Naive B cell (primary cell): ENCODE measurements at regions not wholly inside any gene's neighbourhood (a gene's known extent, or its start where the extent isn't known, plus 50 kb on each side); places are given as distances from the start of the nearest gene placed in this dataset.

ENCODE experiments used
- ATAC-seq, 2 donors: fragments of 150-1000 bp; cut with Tn5 transposase; 2 replicates each; pipeline ENCODE4 v1.10.0; 2021; ENCODE audit warnings: low read depth in 2 of 2, mild to moderate bottlenecking in 2 of 2, moderate library complexity in 2 of 2
- DNase-seq: peaks from one replicate; pipeline ENCODE4 v3.0.0; 2022
- H3K27ac Mint-ChIP-seq, 6 donors: one replicate each; pipeline ENCODE4 v1.8.0; 2020 to 2022; ENCODE audit warnings: mild to moderate bottlenecking in 6 of 6, mixed read lengths in 6 of 6, moderate library complexity in 5 of 6, inconsistent platforms in 2 of 6
- H3K27me3 Mint-ChIP-seq, 3 donors: one replicate each; pipeline ENCODE4 v1.8.0; 2021 to 2022; ENCODE audit warnings: mixed read lengths in 3 of 3, mild to moderate bottlenecking in 1 of 3
- H3K36me3 Mint-ChIP-seq, 2 donors: one replicate each; pipeline ENCODE4 v1.8.0; 2020 to 2022; ENCODE audit warnings: mixed read lengths in 2 of 2, inconsistent platforms in 1 of 2, mild to moderate bottlenecking in 1 of 2
- H3K4me1 Mint-ChIP-seq, 3 donors: one replicate each; pipeline ENCODE4 v1.8.0; 2020 to 2022; ENCODE audit warnings: mixed read lengths in 3 of 3, inconsistent platforms in 1 of 3, mild to moderate bottlenecking in 1 of 3, moderate library complexity in 1 of 3
- H3K4me3 Mint-ChIP-seq, 8 donors: one replicate each; pipeline ENCODE4 v1.8.0; 2020 to 2022; ENCODE audit warnings: mild to moderate bottlenecking in 8 of 8, mixed read lengths in 8 of 8, moderate library complexity in 8 of 8, inconsistent platforms in 2 of 8
- H3K9me3 Mint-ChIP-seq, 7 donors: one replicate each; pipeline ENCODE4 v1.8.0; 2020 to 2022; ENCODE audit warnings: mixed read lengths in 7 of 7, mild to moderate bottlenecking in 5 of 7, inconsistent platforms in 2 of 7, moderate library complexity in 1 of 7

- DNase-seq (no peak), ATAC-seq (no peak)
- H3K27ac Mint-ChIP-seq, result peak overlapping the region in 1 of 6 donors; percentile 21
- H3K27me3 Mint-ChIP-seq, result peaks cover 10 to 33% (median 31%) of the 10 kb centered on the region in 3 donors
- peaks cover 0 to 3% (median 0%) of the 10 kb centered on the region in 7 donors for H3K9me3 Mint-ChIP-seq
- no peak overlapping the region for H3K4me3 Mint-ChIP-seq
- H3K36me3 Mint-ChIP-seq, result no peaks in the 10 kb centered on the region
- peaks cover 0 to 8% (median 0%) of the 10 kb centered on the region in 3 donors for H3K4me1 Mint-ChIP-seq
Observed at GRCh38 chr10:131650771-131651673, 249.8 kb upstream of the PPP2R2D start.

- DNase-seq (no peak), ATAC-seq (no peak)
- Mint-ChIP-seq H3K4me1 (peaks cover 0 to 8% (median 0%) of the 10 kb centered on the region in 3 donors), H3K27me3 (peaks cover 10 to 31% (median 29%) of the 10 kb centered on the region in 3 donors), H3K4me3 (peak overlapping the region in 1 of 8 donors; percentile 7), H3K9me3 (peaks cover 0 to 3% (median 0%) of the 10 kb centered on the region in 7 donors), H3K36me3 (no peaks in the 10 kb centered on the region), H3K27ac (peak overlapping the region in 2 of 6 donors; percentile 21 to 61)
Observed at GRCh38 chr10:131651674-131652437, 249.0 kb upstream of the PPP2R2D start.

GRCh38 chr10:131652438-131653139, 248.2 kb upstream of the PPP2R2D start:
- H3K27me3 Mint-ChIP-seq, result peaks cover 10 to 31% (median 29%) of the 10 kb centered on the region in 3 donors
- peaks cover 0 to 8% (median 0%) of the 10 kb centered on the region in 3 donors for H3K4me1 Mint-ChIP-seq
- ATAC-seq, result no peak
- no peak for DNase-seq
- peak overlapping the region in 1 of 6 donors; percentile 61 for H3K27ac Mint-ChIP-seq
- peaks cover 0 to 3% (median 0%) of the 10 kb centered on the region in 7 donors for H3K9me3 Mint-ChIP-seq
- peak overlapping the region in 2 of 8 donors; percentile 29 to 47 for H3K4me3 Mint-ChIP-seq
- no peaks in the 10 kb centered on the region for H3K36me3 Mint-ChIP-seq

- no peaks in the 10 kb centered on the region for H3K36me3 Mint-ChIP-seq
- ATAC-seq (no peak), DNase-seq (no peak)
- peaks cover 10 to 31% (median 30%) of the 10 kb centered on the region in 3 donors for H3K27me3 Mint-ChIP-seq
- H3K4me3 Mint-ChIP-seq, result no peak overlapping the region
- H3K27ac Mint-ChIP-seq, result no peak overlapping the region
- peaks cover 0 to 3% (median 0%) of the 10 kb centered on the region in 7 donors for H3K9me3 Mint-ChIP-seq
- H3K4me1 Mint-ChIP-seq, result peaks cover 0 to 8% (median 0%) of the 10 kb centered on the region in 3 donors
Observed at GRCh38 chr10:131653140-131653539, 247.7 kb upstream of the PPP2R2D start.

- Mint-ChIP-seq H3K27me3 (peaks cover 10 to 31% (median 30%) of the 10 kb centered on the region in 3 donors), H3K4me1 (peaks cover 0 to 8% (median 0%) of the 10 kb centered on the region in 3 donors), H3K9me3 (peaks cover 0 to 3% (median 0%) of the 10 kb centered on the region in 7 donors), H3K36me3 (no peaks in the 10 kb centered on the region), H3K27ac (no peak overlapping the region), H3K4me3 (no peak overlapping the region)
- ATAC-seq (no peak), DNase-seq (no peak)
Observed at GRCh38 chr10:131653554-131654470, 247.0 kb upstream of the PPP2R2D start.

- no peak for DNase-seq
- Mint-ChIP-seq H3K4me1 (peaks cover 0 to 8% (median 0%) of the 10 kb centered on the region in 3 donors), H3K27me3 (peaks cover 10 to 29% (median 29%) of the 10 kb centered on the region in 3 donors), H3K4me3 (no peak overlapping the region), H3K9me3 (peaks cover 0 to 3% (median 1%) of the 10 kb centered on the region in 7 donors), H3K27ac (no peak overlapping the region), H3K36me3 (no peaks in the 10 kb centered on the region)
- no peak for ATAC-seq
Observed at GRCh38 chr10:131654471-131655087, 246.2 kb upstream of the PPP2R2D start.

GRCh38 chr10:131655101-131655849, 245.5 kb upstream of the PPP2R2D start:
- no peak for ATAC-seq
- H3K4me3 Mint-ChIP-seq, result no peak overlapping the region

GRCh38 chr10:131656009-131656408, 244.8 kb upstream of the PPP2R2D start:
- no peak for DNase-seq
- peaks cover 0 to 8% (median 0%) of the 10 kb centered on the region in 3 donors for H3K4me1 Mint-ChIP-seq
- peaks cover 0 to 5% of the 10 kb centered on the region in 2 donors for H3K36me3 Mint-ChIP-seq
- H3K27ac Mint-ChIP-seq, result no peak overlapping the region
- no peak for ATAC-seq
- peaks cover 3 to 14% (median 5%) of the 10 kb centered on the region in 7 donors for H3K9me3 Mint-ChIP-seq
- H3K27me3 Mint-ChIP-seq, result peaks cover 10 to 27% (median 20%) of the 10 kb centered on the region in 3 donors
- no peak overlapping the region for H3K4me3 Mint-ChIP-seq

More at GRCh38 chr10:131655101-131655849, 245.5 kb upstream of the PPP2R2D start:
- H3K27me3 Mint-ChIP-seq, result peaks cover 10 to 29% (median 23%) of the 10 kb centered on the region in 3 donors
- peaks cover 0 to 8% (median 0%) of the 10 kb centered on the region in 3 donors for H3K4me1 Mint-ChIP-seq
- no peaks in the 10 kb centered on the region for H3K36me3 Mint-ChIP-seq
- H3K9me3 Mint-ChIP-seq, result peaks cover 0 to 8% (median 3%) of the 10 kb centered on the region in 7 donors
- DNase-seq, result no peak
- H3K27ac Mint-ChIP-seq, result no peak overlapping the region

GRCh38 chr10:131656431-131656841, 244.4 kb upstream of the PPP2R2D start:
- ATAC-seq (no peak), DNase-seq (no peak)
- H3K36me3 Mint-ChIP-seq, result peaks cover 0 to 5% of the 10 kb centered on the region in 2 donors
- no peak overlapping the region for H3K4me3 Mint-ChIP-seq
- peaks cover 3 to 14% (median 5%) of the 10 kb centered on the region in 7 donors for H3K9me3 Mint-ChIP-seq
- H3K4me1 Mint-ChIP-seq, result peaks cover 0 to 8% (median 0%) of the 10 kb centered on the region in 3 donors
- H3K27ac Mint-ChIP-seq, result no peak overlapping the region
- H3K27me3 Mint-ChIP-seq, result peaks cover 8 to 22% (median 15%) of the 10 kb centered on the region in 3 donors

GRCh38 chr10:131657318-131657984, 243.4 kb upstream of the PPP2R2D start:
- peaks cover 0 to 14% (median 10%) of the 10 kb centered on the region in 3 donors for H3K27me3 Mint-ChIP-seq
- H3K4me3 Mint-ChIP-seq, result no peak overlapping the region
- peaks cover 0 to 5% of the 10 kb centered on the region in 2 donors for H3K36me3 Mint-ChIP-seq
- H3K27ac Mint-ChIP-seq, result no peak overlapping the region
- no peak for DNase-seq
- peaks cover 0 to 3% (median 0%) of the 10 kb centered on the region in 3 donors for H3K4me1 Mint-ChIP-seq
- no peak for ATAC-seq
- H3K9me3 Mint-ChIP-seq, result peaks cover 3 to 14% (median 5%) of the 10 kb centered on the region in 7 donors

GRCh38 chr10:131657985-131658330, 242.8 kb upstream of the PPP2R2D start:
- DNase-seq (no peak), ATAC-seq (no peak)
- Mint-ChIP-seq H3K9me3 (peaks cover 3 to 14% (median 5%) of the 10 kb centered on the region in 7 donors), H3K27me3 (peaks cover 0 to 12% (median 10%) of the 10 kb centered on the region in 3 donors), H3K4me3 (no peak overlapping the region), H3K36me3 (peaks cover 0 to 5% of the 10 kb centered on the region in 2 donors), H3K4me1 (no peaks in the 10 kb centered on the region), H3K27ac (no peak overlapping the region)
